OCI-LY1 (cell line): ENCODE measurements at regions not wholly inside any gene's neighbourhood (a gene's known extent, or its start where the extent isn't known, plus 50 kb on each side); places are given as distances from the start of the nearest gene placed in this dataset.

ENCODE experiments used
- H2AFZ ChIP-seq: fragments of 200-600 bp; sonication (generic), shearing (Covaris generic); 2 replicates; pipeline ENCODE4 v1.6.0; 2014; ENCODE audit warnings: antibody characterized with exemption, mild to moderate bottlenecking, low read length
- H3F3A ChIP-seq: fragments of 200-600 bp; sonication (generic), shearing (Covaris generic); 2 replicates; pipeline ENCODE4 v1.6.0; 2014; ENCODE audit warnings: mild to moderate bottlenecking, antibody characterized with exemption, low read length, moderate library complexity; ENCODE audit not compliant: insufficient read depth
- H3K27ac ChIP-seq: fragments of 200-600 bp; sonication (generic); 2 replicates; pipeline ENCODE4 v1.5.1; 2014; ENCODE audit warnings: low read length, mixed run types, mild to moderate bottlenecking, low read depth; ENCODE audit not compliant: poor library complexity, severe bottlenecking
- H3K27me3 ChIP-seq: fragments of 200-600 bp; sonication (generic); 2 replicates; pipeline ENCODE4 v1.6.0; 2014; ENCODE audit warnings: antibody characterized with exemption, mild to moderate bottlenecking, low read length, moderate library complexity; ENCODE audit not compliant: insufficient read depth
- H3K36me3 ChIP-seq: fragments of 200-600 bp; sonication (generic); 2 replicates; pipeline ENCODE4 v1.6.1; 2014; ENCODE audit warnings: mild to moderate bottlenecking, antibody characterized with exemption, low read length, moderate library complexity, mixed read lengths; ENCODE audit not compliant: insufficient read depth
- H3K4me1 ChIP-seq: fragments of 200-600 bp; sonication (generic); 2 replicates; pipeline ENCODE4 v1.5.1; 2014; ENCODE audit warnings: mild to moderate bottlenecking, low read length, moderate library complexity; ENCODE audit not compliant: insufficient read depth, severe bottlenecking
- H3K4me2 ChIP-seq: fragments of 200-600 bp; sonication (generic), shearing (Covaris generic); 2 replicates; pipeline ENCODE4 v1.6.1; 2014; ENCODE audit warnings: low read length
- H3K4me3 ChIP-seq: fragments of 200-600 bp; sonication (generic); 2 replicates; pipeline ENCODE4 v1.5.1; 2014; ENCODE audit warnings: low read length, low read depth, mild to moderate bottlenecking, mixed read lengths; ENCODE audit not compliant: poor library complexity, severe bottlenecking
- H3K79me2 ChIP-seq: fragments of 200-600 bp; shearing (Covaris generic); 2 replicates; pipeline ENCODE4 v1.6.1; 2016; ENCODE audit warnings: mixed run types, low read length, mixed read lengths; ENCODE audit not compliant: insufficient read depth
- H3K9ac ChIP-seq: fragments of 200-600 bp; sonication (generic), shearing (Covaris generic); 2 replicates; pipeline ENCODE4 v1.6.1; 2014; ENCODE audit warnings: mild to moderate bottlenecking, low read length, mixed read lengths
- H3K9me2 ChIP-seq: fragments of 200-600 bp; sonication (generic), shearing (Covaris generic); 2 replicates; pipeline ENCODE4 v1.6.1; 2014; ENCODE audit warnings: low read depth, mild to moderate bottlenecking, low read length, mixed read lengths
- H3K9me3 ChIP-seq: fragments of 200-600 bp; shearing (Covaris generic); 2 replicates; pipeline ENCODE4 v1.6.1; 2014; ENCODE audit warnings: low read length, mixed read lengths
- H4K20me1 ChIP-seq: fragments of 200-600 bp; sonication (generic), shearing (Covaris generic); 2 replicates; pipeline ENCODE4 v1.6.0; 2016; ENCODE audit warnings: mild to moderate bottlenecking, low read length; ENCODE audit not compliant: insufficient read depth
- EZH2 ChIP-seq: fragments of 200-600 bp; sonication (generic), shearing (Covaris generic); IDR thresholded peaks from 2 replicates; pipeline ENCODE4 v1.8.0; 2017; ENCODE audit warnings: borderline replicate concordance, mixed run types, mild to moderate bottlenecking, antibody characterized with exemption, low read length, moderate library complexity, mixed read lengths
- TF ChIP-seq, protein P1 (sequence below): fragments of 200-600 bp; sonication (generic), shearing (Covaris generic); IDR thresholded peaks from 2 replicates; pipeline ENCODE4 v1.5.1; 2017; ENCODE audit warnings: mild to moderate bottlenecking, antibody characterized with exemption, low read length, moderate library complexity, mixed read lengths

DNA sequence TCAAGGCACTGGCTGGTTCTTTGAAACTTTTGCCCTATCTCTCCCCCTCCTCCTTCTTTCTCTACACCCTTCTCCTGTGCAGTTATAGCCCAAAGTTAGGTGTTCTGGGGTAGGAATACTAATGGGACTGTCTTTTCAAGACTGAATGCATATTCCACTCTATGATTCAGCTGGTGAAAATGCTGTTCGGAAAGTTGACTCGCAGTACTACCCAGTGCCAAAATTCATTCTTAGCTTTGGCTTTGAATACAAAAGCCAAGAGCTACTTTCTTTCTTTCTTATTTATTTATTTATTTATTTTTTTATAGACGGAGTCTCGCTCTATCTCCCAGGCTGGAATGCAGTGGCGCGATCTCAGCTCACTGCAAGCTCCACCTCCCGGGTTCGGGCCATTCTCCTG lies 249.2 kb downstream of the ETNK1 start:
- H4K20me1 ChIP-seq: no peaks in the 10 kb centered on the region
- no peaks in the 10 kb centered on the region for H3K79me2 ChIP-seq
- no peak for TF ChIP-seq EZH2
- TF ChIP-seq, protein P1, sequence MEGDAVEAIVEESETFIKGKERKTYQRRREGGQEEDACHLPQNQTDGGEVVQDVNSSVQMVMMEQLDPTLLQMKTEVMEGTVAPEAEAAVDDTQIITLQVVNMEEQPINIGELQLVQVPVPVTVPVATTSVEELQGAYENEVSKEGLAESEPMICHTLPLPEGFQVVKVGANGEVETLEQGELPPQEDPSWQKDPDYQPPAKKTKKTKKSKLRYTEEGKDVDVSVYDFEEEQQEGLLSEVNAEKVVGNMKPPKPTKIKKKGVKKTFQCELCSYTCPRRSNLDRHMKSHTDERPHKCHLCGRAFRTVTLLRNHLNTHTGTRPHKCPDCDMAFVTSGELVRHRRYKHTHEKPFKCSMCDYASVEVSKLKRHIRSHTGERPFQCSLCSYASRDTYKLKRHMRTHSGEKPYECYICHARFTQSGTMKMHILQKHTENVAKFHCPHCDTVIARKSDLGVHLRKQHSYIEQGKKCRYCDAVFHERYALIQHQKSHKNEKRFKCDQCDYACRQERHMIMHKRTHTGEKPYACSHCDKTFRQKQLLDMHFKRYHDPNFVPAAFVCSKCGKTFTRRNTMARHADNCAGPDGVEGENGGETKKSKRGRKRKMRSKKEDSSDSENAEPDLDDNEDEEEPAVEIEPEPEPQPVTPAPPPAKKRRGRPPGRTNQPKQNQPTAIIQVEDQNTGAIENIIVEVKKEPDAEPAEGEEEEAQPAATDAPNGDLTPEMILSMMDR: no peak

DNA sequence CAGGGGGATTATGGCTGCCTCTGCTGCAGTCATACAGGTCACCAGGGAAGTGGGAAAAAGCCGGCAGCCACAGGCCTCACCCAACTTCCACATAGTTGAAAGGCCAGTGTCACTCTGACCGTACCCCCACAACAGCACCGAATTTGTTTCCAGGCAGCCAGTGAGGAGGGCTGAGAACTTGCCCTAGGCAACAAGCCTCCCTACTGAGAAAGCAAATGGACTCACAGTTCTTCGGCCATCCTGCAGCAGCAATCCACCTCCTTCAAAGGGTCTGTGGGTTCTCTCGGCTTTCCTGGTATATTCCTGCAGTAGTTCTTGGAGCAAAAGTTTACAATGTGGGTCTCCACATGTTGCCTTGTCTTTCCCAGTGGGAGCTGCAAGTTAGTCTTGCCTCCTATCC lies 251.3 kb downstream of the ETNK1 start:
- TF ChIP-seq EZH2: no peak
- TF ChIP-seq, protein P1: no peak
- Histone ChIP-seq H3K9me2 (no peaks in the 10 kb centered on the region), H3F3A (no peaks in the 10 kb centered on the region), H3K4me2 (no peak overlapping the region), H3K4me3 (no peak overlapping the region), H4K20me1 (no peaks in the 10 kb centered on the region), H3K4me1 (no peaks in the 10 kb centered on the region), H3K9me3 (no peaks in the 10 kb centered on the region), H3K9ac (no peak overlapping the region), H3K27ac (no peak overlapping the region), H2AFZ (no peak overlapping the region), H3K27me3 (no peaks in the 10 kb centered on the region), H3K79me2 (no peaks in the 10 kb centered on the region), H3K36me3 (no peaks in the 10 kb centered on the region)

More for the DNA sequence above, 249.2 kb downstream of the ETNK1 start:
- H3F3A ChIP-seq: no peaks in the 10 kb centered on the region
- H3K9me3 ChIP-seq: no peaks in the 10 kb centered on the region
- H3K9ac ChIP-seq: no peak overlapping the region
- H3K27ac ChIP-seq: no peak overlapping the region
- no peak overlapping the region for H3K4me2 ChIP-seq
- H2AFZ ChIP-seq: no peak overlapping the region
- H3K27me3 ChIP-seq: no peaks in the 10 kb centered on the region
- H3K36me3 ChIP-seq: no peaks in the 10 kb centered on the region
- H3K4me1 ChIP-seq: no peaks in the 10 kb centered on the region
- H3K4me3 ChIP-seq: no peak overlapping the region
- H3K9me2 ChIP-seq: no peaks in the 10 kb centered on the region

DNA sequence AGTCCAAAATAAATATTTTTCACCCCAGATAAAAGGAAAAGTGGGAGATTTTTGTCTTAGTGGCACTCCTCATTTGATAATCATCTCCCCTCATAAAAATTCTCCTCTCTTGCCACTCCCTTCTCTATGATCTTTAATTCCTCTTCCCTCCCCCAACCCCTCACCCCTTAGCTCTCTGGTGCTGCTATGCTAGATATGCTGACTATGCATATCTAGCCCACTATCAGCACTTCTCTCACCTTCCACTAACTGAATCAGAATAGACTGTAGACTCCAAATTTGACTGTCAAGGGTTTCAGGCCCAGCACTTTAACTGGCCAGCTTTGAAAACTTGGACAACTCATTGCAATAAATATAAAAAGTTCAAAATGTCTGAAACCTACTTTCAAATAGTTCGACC lies 254.2 kb downstream of the ETNK1 start:
- H3K36me3 ChIP-seq: no peaks in the 10 kb centered on the region
- H3K4me3 ChIP-seq: no peak overlapping the region
- no peaks in the 10 kb centered on the region for H3K27me3 ChIP-seq
- H3K4me2 ChIP-seq: no peak overlapping the region
- H3F3A ChIP-seq: no peaks in the 10 kb centered on the region
- no peak overlapping the region for H3K9ac ChIP-seq
- no peak overlapping the region for H3K27ac ChIP-seq
- H3K79me2 ChIP-seq: no peaks in the 10 kb centered on the region
- H3K9me2 ChIP-seq: no peaks in the 10 kb centered on the region
- no peaks in the 10 kb centered on the region for H3K4me1 ChIP-seq
- no peaks in the 10 kb centered on the region for H3K9me3 ChIP-seq
- H4K20me1 ChIP-seq: no peaks in the 10 kb centered on the region
- no peak for TF ChIP-seq EZH2
- TF ChIP-seq, protein P1: no peak
- no peak overlapping the region for H2AFZ ChIP-seq
